ENCODE measurements at regions not wholly inside any gene's neighbourhood (a gene's known extent, or its start where the extent isn't known, plus 50 kb on each side); places are given as distances from the start of the nearest gene placed in this dataset.

GRCh38 chr3:124413393-124413792 is 316.9 kb upstream of the UMPS start:
- no peak for TF ChIP-seq CTCF (IDR thresholded peaks at IDR 0.05; ENCODE audit: insufficient read depth, missing control alignments)
- FAIRE-seq (no peak), DNase-seq (ENCODE audit: insufficient read length, low spot score) (no peak)

- no peak for DNase-seq (ENCODE audit: insufficient read length, low spot score)
- FAIRE-seq: no peak
- no peak for TF ChIP-seq CTCF (IDR thresholded peaks at IDR 0.05; ENCODE audit: insufficient read depth, missing control alignments)
Observed at GRCh38 chr3:124413989-124414598, 316.2 kb upstream of the UMPS start.

GRCh38 chr3:124415446-124415960 is 314.7 kb upstream of the UMPS start:
- no peak for FAIRE-seq
- no peak for TF ChIP-seq CTCF (IDR thresholded peaks at IDR 0.05; ENCODE audit: insufficient read depth, missing control alignments)
- DNase-seq (ENCODE audit: insufficient read length, low spot score): no peak

GRCh38 chr3:124419303-124419702 is 310.9 kb upstream of the UMPS start:
- DNase-seq (ENCODE audit: insufficient read length, low spot score) (no peak), FAIRE-seq (no peak)
- TF ChIP-seq CTCF (IDR thresholded peaks at IDR 0.05; ENCODE audit: insufficient read depth, missing control alignments): no peak

- TF ChIP-seq CTCF (IDR thresholded peaks at IDR 0.05; ENCODE audit: insufficient read depth, missing control alignments): no peak
- DNase-seq (ENCODE audit: insufficient read length, low spot score) (no peak), FAIRE-seq (no peak)
Observed at GRCh38 chr3:124420392-124420791, 309.9 kb upstream of the UMPS start.

GRCh38 chr3:124422805-124423204 is 307.4 kb upstream of the UMPS start:
- FAIRE-seq: no peak
- TF ChIP-seq CTCF (IDR thresholded peaks at IDR 0.05; ENCODE audit: insufficient read depth, missing control alignments): no peak
- DNase-seq (ENCODE audit: insufficient read length, low spot score): no peak

GRCh38 chr3:124424396-124424795 is 305.9 kb upstream of the UMPS start:
- DNase-seq (ENCODE audit: insufficient read length, low spot score) (peak; percentile 36), FAIRE-seq (no peak)
- TF ChIP-seq CTCF (IDR thresholded peaks at IDR 0.05; ENCODE audit: insufficient read depth, missing control alignments): no peak

Measured in D721Med (cell line).